ENCODE measurements at regions not wholly inside any gene's neighbourhood (a gene's known extent, or its start where the extent isn't known, plus 50 kb on each side); places are given as distances from the start of the nearest gene placed in this dataset.
A peak's percentile ranks its signal among the peaks of the same experiment; 100 is the strongest.

GRCh38 chr4:138688408-138689085 lies 327.0 kb upstream of the NOCT start:
- 64 to 71% methylated on average over 12 of the region's 12 CpGs for WGBS, 2 donors
- no peak for TF ChIP-seq POLR2A (IDR thresholded peaks at IDR 0.05)
- TF ChIP-seq, protein P1, sequence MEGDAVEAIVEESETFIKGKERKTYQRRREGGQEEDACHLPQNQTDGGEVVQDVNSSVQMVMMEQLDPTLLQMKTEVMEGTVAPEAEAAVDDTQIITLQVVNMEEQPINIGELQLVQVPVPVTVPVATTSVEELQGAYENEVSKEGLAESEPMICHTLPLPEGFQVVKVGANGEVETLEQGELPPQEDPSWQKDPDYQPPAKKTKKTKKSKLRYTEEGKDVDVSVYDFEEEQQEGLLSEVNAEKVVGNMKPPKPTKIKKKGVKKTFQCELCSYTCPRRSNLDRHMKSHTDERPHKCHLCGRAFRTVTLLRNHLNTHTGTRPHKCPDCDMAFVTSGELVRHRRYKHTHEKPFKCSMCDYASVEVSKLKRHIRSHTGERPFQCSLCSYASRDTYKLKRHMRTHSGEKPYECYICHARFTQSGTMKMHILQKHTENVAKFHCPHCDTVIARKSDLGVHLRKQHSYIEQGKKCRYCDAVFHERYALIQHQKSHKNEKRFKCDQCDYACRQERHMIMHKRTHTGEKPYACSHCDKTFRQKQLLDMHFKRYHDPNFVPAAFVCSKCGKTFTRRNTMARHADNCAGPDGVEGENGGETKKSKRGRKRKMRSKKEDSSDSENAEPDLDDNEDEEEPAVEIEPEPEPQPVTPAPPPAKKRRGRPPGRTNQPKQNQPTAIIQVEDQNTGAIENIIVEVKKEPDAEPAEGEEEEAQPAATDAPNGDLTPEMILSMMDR (IDR thresholded peaks at IDR 0.05), result no peak
- no peak overlapping the region for H3K4me3 ChIP-seq (ENCODE audit: low read depth, poor library complexity, severe bottlenecking)
- intact Hi-C loops (cut with DNase I; ENCODE audit: low total_unique reads), result loop anchor here (10.0 kb wide), 1 partner anchor 654 kb away; no protein-coding TSS in a partner anchor
- no peak for DNase-seq (ENCODE audit: low spot score in 2 of 2)

DNA sequence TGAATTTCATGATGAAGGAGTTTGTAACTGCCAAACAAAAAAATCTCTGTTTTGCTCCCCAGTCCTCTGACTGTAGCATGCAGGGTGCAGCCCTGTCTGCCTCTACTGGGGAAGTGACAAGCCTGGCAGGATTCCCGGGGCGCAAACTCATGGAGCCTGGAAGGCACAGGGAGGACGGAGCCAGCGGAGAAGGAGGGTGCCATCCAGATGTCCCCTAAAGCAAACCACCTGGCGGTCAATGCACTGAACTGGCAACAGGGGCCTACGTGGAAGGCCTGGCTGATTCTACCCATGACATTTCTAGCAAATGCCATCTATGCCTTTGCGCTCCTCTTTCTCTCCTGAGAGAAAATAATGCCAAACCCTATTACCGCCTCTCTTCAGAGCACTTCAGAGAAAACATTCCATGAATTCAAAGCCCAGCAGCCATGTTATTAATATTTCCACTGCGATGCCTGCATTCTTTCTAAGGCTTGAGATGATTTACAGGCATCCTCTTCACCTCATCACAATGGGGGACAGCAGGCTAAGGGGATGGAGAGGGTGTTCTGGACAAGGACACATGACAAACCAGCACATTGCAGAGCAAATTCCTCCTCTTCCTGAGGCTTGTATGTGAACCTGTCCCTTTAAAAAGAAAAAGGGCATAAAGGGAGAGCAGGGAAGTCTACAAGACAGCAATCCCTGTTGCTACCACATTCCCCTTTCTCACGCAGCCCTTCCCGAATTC lies 329.3 kb upstream of the NOCT start:
- TF ChIP-seq, protein P1 (IDR thresholded peaks at IDR 0.05), result no peak
- TF ChIP-seq POLR2A (IDR thresholded peaks at IDR 0.05), result no peak
- no peak for DNase-seq (ENCODE audit: low spot score in 2 of 2)
- WGBS, 2 donors, result 53 to 64% methylated on average over 11 of the region's 11 CpGs
- intact Hi-C loops (cut with DNase I; ENCODE audit: low total_unique reads), result loop anchor here (10.0 kb wide), 1 partner anchor 651 kb away; no protein-coding TSS in a partner anchor
- H3K4me3 ChIP-seq (ENCODE audit: low read depth, poor library complexity, severe bottlenecking), result no peak overlapping the region

DNA sequence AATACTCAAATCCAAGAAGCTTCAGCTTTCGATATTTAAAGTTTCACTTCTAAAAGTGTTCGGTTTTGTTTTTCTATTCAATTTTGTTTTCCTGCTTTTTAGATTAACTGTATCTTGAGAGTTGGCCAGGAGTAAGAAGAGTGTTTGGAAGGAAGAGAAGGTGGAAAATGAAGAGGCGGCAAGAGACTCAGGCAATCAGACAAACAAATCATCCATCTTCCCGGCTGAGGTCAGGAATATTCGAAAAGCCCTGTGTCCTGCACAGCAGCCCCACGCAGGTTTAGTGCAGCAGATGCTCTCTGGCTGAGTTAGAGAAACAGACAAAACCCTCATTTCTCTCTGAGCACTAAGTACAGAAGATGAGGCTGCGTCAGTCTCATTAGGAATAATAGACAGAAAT lies 330.3 kb upstream of the NOCT start:
- 84 to 86% methylated on average over 7 of the region's 7 CpGs for WGBS, 2 donors
- intact Hi-C loops (cut with DNase I; ENCODE audit: low total_unique reads), result loop anchor here (10.0 kb wide), 1 partner anchor 651 kb away; no protein-coding TSS in a partner anchor
- DNase-seq (ENCODE audit: low spot score in 2 of 2), result no peak
- H3K4me3 ChIP-seq (ENCODE audit: low read depth, poor library complexity, severe bottlenecking), result no peak overlapping the region
- no peak for TF ChIP-seq POLR2A (IDR thresholded peaks at IDR 0.05)
- TF ChIP-seq, protein P1 (IDR thresholded peaks at IDR 0.05), result no peak

DNA sequence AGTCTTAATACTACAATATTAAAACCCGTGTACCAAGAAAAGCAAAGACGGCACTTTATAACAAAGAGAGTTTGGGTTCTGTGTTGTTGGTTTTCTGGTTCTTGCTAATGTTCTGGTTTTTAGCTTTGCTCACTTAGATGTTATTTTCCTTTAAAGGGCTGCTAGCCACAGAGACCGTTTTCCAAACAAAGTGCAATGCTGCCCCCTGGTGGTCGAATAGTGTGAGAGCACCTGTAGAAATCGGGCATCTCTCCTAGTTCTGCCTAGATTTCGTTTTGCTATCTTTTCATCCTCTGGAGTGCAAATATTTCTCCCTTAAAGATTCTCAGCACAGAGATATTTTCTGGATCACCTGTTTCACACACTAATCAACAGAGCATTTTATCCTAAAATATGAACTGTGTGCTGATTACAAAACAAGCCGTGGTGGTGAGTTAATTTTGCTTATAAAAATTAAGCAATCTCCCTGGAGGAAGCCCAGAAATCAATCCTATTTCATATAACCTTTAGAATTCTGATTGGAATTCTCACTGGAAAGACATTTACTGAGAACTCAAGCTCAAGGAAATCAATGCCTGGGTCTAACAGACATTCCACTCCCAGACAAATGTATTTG lies 334.5 kb upstream of the NOCT start:
- peak; percentile 64 to 95 for DNase-seq (ENCODE audit: low spot score in 2 of 2)
- no peak overlapping the region for H3K4me3 ChIP-seq (ENCODE audit: low read depth, poor library complexity, severe bottlenecking)
- no peak for TF ChIP-seq POLR2A (IDR thresholded peaks at IDR 0.05)
- TF ChIP-seq, protein P1 (IDR thresholded peaks at IDR 0.05), result peak in 1 of 3 donors; percentile 67
- WGBS, 2 donors, result 6% methylated on average over 7 of the region's 7 CpGs
- intact Hi-C loops (cut with DNase I; ENCODE audit: low total_unique reads), result loop anchor here (10.0 kb wide), 1 partner anchor 646 kb away; no protein-coding TSS in a partner anchor

DNA sequence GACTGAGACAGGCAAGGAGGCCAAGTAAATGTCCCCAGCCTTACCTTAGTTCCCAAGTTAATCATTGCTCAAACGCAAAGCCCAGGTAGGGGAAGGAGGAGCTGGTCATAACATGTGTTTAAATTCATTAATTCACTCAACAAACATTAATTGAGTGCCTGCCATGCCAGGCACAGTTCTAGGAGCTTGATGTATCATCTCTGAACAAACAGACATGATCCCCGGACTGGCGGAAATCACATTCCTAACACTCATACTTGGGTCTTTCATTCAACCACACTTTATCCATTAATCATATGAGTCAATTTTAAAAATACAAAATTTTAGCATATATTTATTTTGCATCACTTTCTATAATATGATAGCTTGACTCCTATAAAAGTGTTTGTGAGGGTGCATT lies 335.3 kb upstream of the NOCT start:
- intact Hi-C loops (cut with DNase I; ENCODE audit: low total_unique reads), result loop anchor here (10.0 kb wide), 1 partner anchor 645 kb away; no protein-coding TSS in a partner anchor
- 92 to 95% methylated on average over 3 of the region's 3 CpGs for WGBS, 2 donors
- DNase-seq (ENCODE audit: low spot score in 2 of 2), result no peak
- H3K4me3 ChIP-seq (ENCODE audit: low read depth, poor library complexity, severe bottlenecking), result no peak overlapping the region
- no peak for TF ChIP-seq POLR2A (IDR thresholded peaks at IDR 0.05)

All from lower leg skin (tissue), 4 donors.